K562 (cell line): ENCODE measurements at regions not wholly inside any gene's neighbourhood (a gene's known extent, or its start where the extent isn't known, plus 50 kb on each side); places are given as distances from the start of the nearest gene placed in this dataset.

ENCODE experiments used
- CTCF ChIP-seq, 3 experiments: IDR thresholded peaks in 2 of 3; conservative IDR thresholded peaks in 1 of 3; 2 replicates each; pipeline ENCODE4 v1.5.1; 2011 to 2012; ENCODE audit warnings: low read length in 3 of 3, mild to moderate bottlenecking in 3 of 3, control low read depth in 2 of 3, improper control_type of control experiment in 1 of 3, inconsistent platforms in 1 of 3, low read depth in 1 of 3, mixed read lengths in 1 of 3, moderate library complexity in 1 of 3; ENCODE audit not compliant: insufficient read depth in 2 of 3
- JUNB ChIP-seq: fragments of 450-650 bp; formaldehyde crosslinking; conservative IDR thresholded peaks from 2 replicates; pipeline ENCODE4 v1.4.0; 2020; ENCODE audit warnings: mild to moderate bottlenecking
- POLR2AphosphoS5 ChIP-seq: IDR thresholded peaks from 2 replicates; pipeline ENCODE4 v1.6.1; 2011; ENCODE audit warnings: mild to moderate bottlenecking, low read depth, low read length, moderate library complexity; ENCODE audit not compliant: control insufficient read depth, insufficient read depth
- ZBTB12 ChIP-seq: fragments of 250-450 bp; sonication (Bioruptor Pico); IDR thresholded peaks from 2 replicates; pipeline ENCODE4 v1.4.0; 2020

- TF ChIP-seq POLR2AphosphoS5: no peak
- TF ChIP-seq ZBTB12 (CRISPR knock-in tag): no peak
- no peak for TF ChIP-seq CTCF (IDR thresholded peaks at IDR 0.05 in 2 of 3, conservative IDR thresholded peaks at IDR 0.05 in 1 of 3; ENCODE audit: insufficient read depth in 2 of 3, low read depth in 1 of 3, low read length in 3 of 3)
- TF ChIP-seq JUNB (CRISPR knock-in tag): no peak
These were observed 176.7 kb upstream of the DMAC1 start for GRCh38 chr9:7976167-7976755.
